Activated T-cell treated with anti-CD3 and anti-CD28 coated beads for 1 hour (primary cell): ENCODE measurements at regions not wholly inside any gene's neighbourhood (a gene's known extent, or its start where the extent isn't known, plus 50 kb on each side); places are given as distances from the start of the nearest gene placed in this dataset.

Source experiments
- DNase-seq: peaks from one replicate; pipeline ENCODE4 v3.0.0-alpha.2; 2020; ENCODE audit warnings: low read depth

DNA sequence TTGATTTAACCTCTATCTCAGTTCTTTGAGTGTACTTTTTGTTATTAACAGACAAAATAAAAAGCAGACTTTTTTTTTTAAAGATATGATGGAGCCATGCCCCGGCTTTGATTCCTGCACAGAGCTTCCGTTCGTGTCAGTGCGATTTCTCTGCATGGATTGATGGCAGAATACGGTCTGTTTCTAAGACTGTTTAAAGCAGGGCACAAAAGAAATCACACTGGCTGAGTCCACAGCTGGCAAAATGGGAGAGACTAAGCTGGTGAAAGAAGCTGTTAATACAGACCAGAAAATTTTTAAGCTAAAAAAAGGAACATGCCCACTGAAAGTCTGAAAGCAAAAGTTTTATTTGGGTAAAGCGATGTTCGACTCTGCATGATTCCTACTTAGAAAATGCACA, 501.4 kb upstream of the WWC1 start:
- no peak for DNase-seq

DNA sequence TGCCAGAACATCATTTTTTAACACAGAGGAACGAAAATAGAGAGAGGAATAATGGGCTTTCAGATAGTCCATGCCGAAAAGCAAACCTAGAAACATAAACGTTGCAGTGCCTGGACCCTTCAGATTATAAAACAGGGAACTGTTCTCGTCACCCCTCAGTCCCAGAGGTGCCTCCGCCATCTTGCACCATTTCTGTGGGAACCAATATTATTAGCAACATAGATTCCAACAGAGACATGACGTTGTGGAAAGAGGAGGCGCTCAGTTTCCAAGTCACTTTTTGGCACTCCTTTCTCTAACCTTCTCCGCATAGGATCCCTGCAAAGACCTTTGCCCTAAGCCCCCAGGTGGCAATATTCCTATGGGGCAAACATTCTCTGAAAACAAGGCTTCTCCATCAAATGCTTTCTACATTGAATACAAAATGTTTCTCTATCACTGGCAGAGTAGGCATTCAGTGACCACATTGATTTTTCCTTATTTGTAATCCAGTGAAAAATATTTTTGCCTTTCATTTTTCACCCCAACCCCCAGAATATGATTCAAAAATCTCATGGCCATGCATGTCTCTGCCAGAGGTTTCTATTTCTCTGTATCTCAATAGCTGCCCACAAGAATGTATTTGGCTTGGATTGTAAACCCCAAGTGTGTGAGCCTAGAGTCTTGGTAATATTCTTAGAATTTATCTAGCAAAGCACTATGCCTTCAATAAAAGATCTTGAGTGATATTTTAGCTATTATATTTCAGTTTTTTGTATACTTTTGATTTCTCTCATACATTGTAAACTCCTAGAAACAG, 500.8 kb upstream of the WWC1 start:
- DNase-seq, result no peak

DNA sequence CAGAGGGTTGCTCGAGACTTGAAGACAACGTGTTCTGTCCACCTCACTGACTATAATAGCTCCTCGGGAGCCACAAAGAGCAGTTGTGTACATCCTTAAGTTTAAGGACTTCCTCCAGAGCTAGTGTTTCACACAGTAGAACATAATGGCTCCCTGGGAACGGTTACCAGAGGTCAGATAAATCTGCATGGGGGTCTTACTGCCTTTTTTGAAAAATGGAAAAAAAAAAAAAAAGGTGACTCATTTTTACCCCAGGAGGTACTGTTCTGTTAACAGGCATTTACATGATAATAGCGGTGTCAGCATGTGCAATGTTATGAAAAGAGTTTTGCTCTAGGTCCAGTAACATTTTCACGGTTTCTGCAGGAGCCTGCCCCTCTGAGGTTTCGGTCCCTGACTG, 498.9 kb upstream of the WWC1 start:
- DNase-seq, result no peak

DNA sequence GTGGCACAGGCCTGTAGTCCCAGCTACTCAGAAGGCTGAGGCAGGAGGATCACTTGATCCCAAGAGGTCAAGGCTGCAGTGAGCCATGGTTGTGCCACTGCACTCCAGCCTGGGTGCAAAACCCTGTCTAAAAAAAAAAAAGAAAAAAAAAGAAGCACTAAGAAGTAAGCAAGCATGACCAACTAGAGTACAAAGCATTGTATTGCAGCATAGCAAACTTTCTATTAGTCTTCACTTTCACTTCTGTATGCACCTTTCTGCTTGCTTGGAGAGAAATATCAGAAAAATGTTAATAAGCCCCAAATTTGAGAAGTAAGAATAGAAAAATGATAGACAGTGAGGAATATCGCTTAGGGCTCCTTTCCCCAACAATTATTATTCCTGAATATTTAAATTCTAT, 497.7 kb upstream of the WWC1 start:
- DNase-seq, result no peak

DNA sequence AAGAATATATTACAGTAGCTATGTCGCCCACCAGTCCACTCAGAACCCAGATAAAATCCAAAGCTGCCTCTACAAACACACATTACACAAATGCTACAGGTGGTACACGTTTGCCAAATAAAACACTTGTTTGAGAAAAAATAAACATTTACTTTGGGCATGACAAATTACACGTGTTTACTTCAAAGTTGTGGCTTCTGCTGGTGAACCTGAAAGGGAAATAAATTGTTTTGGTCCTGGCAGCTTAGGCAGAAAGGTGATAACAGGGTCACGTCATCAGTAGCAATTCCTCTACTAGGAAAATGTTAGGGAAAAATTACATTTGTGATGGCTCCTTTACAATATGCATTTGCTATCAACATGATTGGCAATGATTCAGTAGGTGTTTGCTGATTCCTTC, 497.3 kb upstream of the WWC1 start:
- DNase-seq, result no peak

DNA sequence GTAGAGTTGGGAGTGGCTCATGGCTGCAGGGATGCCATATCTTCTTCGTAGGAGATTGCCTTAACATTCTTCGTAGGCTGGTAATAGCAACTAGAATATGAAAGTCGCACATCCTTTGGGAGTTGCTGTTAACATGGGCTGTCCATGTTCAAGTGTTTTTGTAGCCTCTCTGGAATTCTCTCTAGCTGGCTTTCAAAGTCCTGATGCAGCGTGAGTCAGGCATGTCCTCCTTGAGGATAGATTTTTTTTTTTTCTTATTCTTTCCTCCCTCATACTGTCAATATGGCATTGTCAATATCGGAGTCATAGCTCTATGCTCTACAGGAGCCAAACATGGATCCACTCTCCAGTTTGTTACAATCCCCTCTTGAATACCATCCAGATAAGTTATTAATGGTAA, 494.8 kb upstream of the WWC1 start:
- DNase-seq, result no peak

DNA sequence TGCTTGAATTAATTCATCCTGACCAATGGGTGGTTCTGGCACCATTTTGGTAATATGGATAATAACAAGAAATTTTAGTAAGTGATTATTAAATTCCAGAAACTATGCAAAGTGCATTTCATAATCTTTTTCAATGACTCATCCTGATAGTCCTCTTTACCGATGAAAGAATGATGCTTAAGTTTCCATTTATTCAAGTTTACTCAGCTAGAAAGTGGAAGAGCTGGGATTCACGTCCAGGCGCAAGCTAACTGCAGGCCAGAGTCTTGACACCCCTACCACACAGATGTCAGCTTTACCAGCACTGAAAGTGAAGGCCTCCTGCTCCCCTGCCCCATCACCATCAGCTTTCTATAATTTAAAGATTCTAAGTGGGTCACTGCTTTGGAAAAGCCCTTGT, 493.5 kb upstream of the WWC1 start:
- DNase-seq, result no peak

DNA sequence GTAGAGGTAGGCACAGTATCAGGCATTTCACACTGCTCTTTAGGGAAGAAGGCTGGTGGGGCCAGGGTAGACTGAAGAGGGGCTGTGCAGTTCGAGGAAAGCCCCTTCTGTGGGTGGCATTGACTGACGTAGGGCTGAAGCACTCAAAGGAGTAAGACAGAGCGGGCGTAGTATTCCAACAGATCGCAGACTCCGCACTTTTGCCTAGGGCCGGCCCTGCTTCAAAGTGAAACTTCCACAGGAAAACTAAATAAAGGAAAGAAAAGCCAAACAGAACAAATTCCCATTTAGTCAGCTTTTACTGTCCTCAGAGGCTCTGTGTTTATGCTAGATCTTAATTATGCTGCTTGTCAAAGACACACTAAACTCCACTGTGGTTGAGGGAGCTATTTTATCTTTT, 493.0 kb upstream of the WWC1 start:
- DNase-seq, result no peak

DNA sequence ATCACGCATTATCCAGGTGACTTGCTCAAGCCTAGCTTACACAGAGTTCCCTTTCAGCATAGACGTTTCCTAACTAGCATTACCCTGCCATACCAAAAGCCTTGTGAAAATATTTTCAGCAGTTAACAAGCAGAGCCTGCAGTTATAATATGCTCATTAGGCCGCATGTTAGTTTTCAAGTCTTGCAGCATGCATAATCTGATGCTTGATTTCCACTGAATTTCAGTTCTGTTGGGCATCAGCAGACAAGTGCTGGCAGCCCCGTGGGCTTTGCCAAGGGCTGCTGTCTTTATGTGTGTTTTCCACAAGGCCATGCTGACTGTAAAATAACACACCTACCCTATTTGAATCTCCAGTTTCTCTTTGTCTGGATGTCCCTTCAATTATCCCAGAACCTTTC, 491.0 kb upstream of the WWC1 start:
- DNase-seq, result no peak

DNA sequence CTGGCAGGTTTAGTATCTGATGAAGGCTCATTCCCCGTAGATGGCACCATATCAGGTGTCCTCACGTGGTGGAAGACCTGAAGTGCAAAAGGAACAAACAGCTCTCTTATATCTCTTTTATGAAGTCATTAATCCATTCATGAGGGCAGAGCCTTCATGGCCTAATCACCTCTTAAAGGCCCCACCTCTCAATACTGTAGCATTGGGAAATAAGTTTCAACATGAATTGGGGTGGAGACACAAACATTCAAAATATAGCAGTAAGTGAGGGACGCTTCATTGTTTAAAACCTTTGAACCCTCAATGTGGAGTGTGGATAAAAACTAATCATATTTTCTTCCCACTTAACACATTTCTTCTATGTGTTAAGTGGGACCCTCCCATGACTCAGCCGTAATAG, 489.4 kb upstream of the WWC1 start:
- DNase-seq, result no peak

DNA sequence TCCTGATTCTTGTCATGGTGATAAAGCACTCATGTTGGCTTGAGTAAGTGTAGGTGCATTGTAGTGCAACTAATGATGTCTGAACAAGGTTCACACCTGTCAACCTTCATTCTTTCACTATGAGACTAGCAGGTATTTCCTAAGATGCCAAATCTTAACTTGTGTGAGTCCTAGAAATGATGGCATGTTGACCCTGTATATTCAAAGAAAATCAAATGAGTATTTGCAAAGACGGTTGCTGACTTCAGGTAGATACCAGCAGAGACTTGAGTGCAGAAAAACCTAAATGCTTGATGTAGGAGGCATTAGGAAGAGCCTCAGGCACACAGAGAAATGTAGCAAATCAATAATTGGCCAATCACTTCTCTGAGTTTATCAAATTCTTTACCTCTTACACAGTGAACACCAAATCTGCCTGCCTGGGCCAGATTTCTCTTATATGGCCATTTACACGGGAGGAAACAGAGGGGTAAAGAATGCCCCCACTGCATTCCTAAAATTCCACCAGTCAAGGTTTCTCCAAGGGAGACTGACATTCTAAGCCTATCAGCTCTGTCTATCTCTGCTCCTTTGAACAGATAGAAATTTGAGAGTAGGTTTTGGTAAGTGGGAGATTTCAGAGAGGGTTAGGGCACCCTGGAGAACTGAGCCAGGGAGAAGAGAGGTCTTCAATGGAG, 488.6 kb upstream of the WWC1 start:
- no peak for DNase-seq

DNA sequence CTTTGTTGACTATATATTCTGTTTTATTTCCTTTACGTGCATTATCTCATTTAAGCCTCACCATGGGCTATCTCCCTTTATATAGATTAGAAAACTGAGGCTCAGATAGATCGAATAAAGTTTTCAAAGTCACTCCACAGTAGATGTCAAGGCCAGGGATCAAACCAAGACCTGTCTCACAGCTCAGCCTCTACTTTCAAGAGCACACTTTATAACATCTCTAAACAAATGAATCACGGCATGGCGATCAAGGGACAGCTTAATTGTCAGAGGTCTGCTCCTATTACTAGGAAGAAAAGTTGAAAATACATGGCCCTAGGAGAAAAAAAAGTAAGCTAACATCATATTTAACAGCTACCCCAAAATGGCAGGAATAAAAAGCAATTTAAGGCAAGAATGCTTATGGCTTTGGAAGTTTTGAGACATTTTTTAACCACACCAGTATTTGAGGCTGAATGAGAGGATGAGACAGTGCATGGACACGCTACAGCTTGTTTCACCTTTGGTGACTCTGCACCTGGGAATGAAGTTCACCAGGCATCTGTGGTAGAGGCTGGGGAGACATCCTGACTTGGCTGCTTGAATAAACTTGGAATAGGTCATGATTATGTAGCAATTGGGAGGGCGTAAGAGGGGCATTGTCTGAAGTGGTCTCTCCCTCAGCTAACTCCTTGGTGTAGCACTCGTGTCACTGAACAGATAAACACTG, 486.8 kb upstream of the WWC1 start:
- no peak for DNase-seq

DNA sequence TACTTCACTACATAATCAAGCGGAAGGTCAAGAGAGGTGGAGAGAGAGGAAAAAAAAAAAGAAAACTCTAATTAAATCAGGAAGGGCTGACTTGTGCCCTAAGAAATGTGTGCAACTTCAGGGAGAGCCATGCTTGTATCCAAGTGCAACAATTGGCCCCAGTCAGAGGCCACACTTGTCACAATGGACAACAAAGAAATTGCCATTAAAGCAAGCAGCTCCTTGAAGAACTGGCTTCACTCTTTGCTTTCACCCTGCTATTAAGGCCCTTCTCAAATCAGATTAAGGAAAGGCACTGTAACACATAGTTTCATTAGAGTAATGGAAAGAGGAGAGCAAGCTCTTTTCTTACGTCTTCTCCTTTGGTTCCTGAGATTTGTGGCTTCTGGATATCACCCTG, 480.9 kb upstream of the WWC1 start:
- no peak for DNase-seq

DNA sequence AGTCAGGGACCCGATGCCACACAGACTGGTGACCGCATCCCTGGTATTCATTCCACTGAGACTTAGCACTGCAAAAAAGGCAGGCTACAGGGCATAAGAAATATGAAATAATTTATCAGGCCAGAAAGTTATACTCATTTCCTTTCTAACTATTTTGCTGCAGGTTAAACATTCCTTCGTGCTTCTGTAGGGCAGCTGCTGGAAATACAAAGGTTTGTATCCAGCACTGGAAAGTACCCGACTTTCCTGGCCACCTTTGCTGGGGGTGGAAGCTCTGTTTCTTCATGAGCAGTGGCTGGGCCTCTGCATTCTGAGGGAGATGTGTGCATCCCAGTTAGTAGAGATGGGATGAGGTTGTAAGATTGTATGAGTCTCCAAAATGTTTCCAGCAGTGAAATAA, 478.6 kb upstream of the WWC1 start:
- DNase-seq, result no peak

DNA sequence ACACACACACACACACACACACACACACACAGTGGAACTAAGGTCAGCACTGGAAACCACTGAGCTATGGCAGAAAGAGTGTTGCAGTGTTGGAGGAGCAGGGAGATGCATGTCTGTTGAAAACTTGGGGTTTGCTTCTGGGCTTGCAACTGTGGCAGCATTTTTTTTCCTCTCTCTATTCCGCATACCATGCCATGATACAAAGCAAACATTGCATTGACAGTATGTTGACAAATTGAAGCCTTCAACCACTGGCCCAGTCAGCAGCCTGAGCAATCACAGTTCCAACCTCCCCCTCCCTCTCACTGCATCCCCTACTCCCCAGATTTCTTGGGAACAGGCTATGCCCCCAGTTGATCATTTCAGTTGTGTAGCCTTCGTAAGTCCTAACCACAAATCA, 478.1 kb upstream of the WWC1 start:
- DNase-seq, result no peak

DNA sequence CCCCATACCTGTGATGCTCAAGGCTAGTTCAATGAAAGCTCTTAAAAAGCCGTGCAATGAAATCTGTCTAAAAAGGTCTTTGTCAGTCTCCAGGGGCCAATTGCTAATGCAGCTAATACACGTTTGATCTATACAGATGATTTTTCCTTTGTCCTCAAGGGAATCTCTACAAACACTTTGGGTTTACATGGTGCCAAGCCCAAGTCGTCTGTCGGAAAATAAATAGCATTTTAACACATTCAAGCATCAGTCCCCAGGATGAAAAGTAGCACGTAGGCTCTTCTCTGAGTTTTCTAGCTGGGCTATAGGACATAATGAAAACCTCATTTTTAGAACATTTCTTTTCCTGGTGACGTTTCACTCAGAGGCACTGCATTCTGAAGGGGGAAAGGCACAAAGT, 477.4 kb upstream of the WWC1 start:
- DNase-seq, result no peak

DNA sequence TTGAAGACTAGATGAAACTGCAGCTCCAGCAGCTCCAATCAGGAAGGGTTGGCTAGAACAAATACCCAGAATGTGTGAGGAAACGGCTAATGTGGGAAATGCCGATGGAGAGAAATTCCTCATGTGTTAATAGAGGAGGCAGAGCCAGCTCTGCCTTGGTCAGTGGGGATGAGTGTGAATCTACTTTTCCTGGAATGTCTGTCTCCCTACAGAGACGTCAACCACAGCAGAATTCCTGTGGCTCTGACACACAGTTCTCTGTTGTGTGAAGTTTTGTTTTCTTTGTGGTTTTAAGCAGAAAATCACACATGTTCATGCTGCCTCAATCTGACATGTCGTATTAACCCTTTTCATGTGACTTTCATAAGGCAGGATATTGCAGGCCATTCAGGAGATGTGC, 476.6 kb upstream of the WWC1 start:
- DNase-seq, result no peak

DNA sequence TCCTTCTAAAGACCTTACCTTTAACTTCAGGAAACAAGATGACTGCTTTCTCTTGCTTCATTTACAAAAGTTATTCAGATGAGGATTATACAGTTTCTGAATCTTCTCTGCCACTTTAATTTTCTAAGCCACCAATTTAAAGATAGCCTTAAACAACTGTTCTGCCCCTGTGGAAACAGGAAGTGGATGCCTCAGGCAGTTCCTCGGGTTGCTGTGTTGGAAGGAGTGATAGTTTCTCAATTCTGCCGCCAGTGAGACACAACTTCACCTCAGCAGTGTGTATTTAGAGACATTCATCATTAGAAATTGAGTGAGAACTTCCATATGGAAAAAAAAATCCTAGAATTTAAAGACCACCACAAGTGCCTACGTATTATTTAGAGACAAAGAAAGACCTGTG, 475.1 kb upstream of the WWC1 start:
- DNase-seq, result no peak

DNA sequence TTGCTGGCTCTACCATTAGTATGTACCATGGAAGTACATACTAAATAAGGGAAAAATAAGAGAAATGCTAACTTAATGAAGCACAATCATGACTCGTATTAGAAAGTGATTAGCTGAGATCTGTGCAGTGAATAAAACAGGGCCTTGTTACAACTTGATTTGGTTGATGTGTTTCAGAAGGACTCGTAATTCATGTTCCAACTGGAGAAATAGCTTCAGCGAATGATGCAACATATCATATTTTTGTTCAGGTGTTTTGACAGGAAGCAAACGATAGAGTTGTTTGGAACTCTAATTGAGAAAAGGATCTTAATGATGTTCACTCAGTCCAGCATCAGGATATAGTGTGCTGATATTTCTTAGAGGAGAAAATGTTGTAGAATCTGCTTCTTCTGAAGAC, 474.6 kb upstream of the WWC1 start:
- no peak for DNase-seq

DNA sequence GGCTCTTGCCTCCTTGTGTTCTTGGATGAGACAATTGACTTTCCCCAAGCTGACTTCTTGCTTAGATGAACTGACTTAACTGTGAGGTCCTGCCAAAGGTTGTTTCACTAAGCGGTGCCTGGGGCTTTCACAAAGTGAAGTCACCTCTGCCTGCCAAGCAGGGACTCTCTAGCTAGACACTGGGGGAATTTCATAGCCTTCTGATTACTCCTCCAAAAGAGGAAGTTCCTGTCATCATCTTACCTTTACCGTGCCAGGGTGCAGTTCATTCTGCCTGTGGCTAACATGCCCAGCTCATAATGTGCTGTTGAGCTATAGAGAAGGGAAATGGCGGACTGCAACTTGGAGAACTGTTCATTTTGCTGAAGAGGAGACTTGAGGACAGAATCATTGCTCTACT, 472.0 kb upstream of the WWC1 start:
- DNase-seq, result no peak

DNA sequence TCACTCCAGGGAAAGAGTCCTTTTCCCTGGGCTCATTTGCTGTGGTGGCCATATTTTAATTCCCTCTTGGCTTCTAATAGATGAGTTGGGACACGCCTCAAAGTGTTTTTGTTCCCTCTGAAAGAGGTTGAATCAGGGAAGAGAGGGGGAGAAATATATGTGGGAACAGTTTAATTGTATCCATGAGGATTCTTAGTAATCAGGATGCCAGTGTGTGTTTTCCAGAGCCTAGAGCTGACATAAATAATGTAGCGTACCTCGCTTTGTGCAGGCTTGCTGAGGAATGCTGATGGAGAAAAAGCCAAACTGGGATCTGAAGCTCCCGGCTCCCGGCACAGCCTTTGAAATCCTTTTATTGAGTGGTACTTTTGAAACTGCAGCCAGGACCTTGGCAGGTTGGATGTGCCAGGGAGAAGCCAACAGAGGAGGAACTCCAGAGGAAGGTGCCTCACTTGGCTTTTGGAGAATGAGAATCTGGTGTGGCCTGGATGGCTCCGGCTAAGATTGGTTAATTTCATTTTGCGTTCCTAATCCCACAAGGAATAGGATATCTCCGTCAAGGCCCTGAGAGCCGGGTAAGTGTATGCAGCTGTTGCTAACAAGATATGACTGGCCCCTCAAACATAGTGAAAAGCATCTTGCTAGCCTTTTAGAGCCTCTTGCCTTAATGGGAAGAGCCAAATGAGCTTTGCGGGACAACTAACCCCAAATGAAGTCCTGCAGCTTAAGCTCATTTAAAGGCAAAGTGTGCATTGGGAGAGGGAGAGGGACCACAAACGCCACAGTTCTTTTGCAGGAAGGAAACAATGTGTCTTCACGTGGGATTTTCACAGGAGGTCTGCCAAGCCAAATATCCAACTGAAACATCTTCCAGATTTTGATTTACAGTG, 471.1 kb upstream of the WWC1 start:
- no peak for DNase-seq

DNA sequence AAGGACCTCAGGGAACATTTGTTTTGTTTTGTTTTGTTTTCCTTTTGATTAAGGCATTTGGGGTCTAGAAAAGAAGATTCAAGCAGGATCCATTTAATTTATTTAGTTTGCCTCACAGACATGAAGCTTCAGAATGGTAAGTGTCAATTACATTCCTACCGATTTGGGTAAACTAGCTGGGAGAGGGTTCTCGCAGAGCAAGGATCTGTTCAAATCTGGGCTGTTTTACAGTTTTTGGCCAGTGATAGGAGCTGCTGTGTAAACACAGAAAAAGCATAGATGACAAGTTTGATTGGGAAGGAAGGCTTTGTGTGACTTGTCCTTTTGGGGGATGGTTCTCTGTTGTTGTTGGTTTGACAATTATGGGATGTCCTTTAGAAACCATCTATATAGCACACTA, 470.3 kb upstream of the WWC1 start:
- no peak for DNase-seq
